Spleen (tissue), 7 donors: ENCODE measurements at regions not wholly inside any gene's neighbourhood (a gene's known extent, or its start where the extent isn't known, plus 50 kb on each side); places are given as distances from the start of the nearest gene placed in this dataset.

Experiments used
- CTCF ChIP-seq, 11 experiments: fragments of 200-600 bp in 7 of 11; fragments of 450-650 bp in 4 of 11; sonication (generic) in 4 of 11; IDR thresholded peaks in 8 of 11; conservative IDR thresholded peaks in 3 of 11; 1 replicate in 7 of 11; 2 replicates in 4 of 11; pipeline versions ENCODE4 v1.4.0 to v1.8.0; 2016 to 2021; ENCODE audit warnings: antibody characterized with exemption in 11 of 11, inconsistent platforms in 4 of 11, mild to moderate bottlenecking in 1 of 11
- POLR2AphosphoS5 ChIP-seq, 3 donors: sonication (generic); formaldehyde crosslinking; IDR thresholded peaks; one replicate each; pipeline ENCODE4 v1.5.1; 2017; ENCODE audit warnings: antibody characterized with exemption in 3 of 3
- donor health status: DM: no; HTN: no; CAD: no; lungs with moderate emphysema.
- donor health status: DM: no; HTN: no; CAD: no.
- donor health status: DM: no; HTN: no; CAD: no.

- TF ChIP-seq POLR2AphosphoS5 (IDR thresholded peaks at IDR 0.05) (no peak), CTCF (IDR thresholded peaks at IDR 0.05 in 8 of 11, conservative IDR thresholded peaks at IDR 0.05 in 3 of 11) (no peak)
Observed at GRCh38 chr11:40029391-40029790, 1430.1 kb downstream of the LRRC4C start.
